ENCODE measurements at regions not wholly inside any gene's neighbourhood (a gene's known extent, or its start where the extent isn't known, plus 50 kb on each side); places are given as distances from the start of the nearest gene placed in this dataset.

GRCh38 chr3:197363553-197364409, 65.4 kb upstream of the DLG1 start:
- TF ChIP-seq CTCF (IDR thresholded peaks at IDR 0.05) (no peak), POLR2AphosphoS5 (IDR thresholded peaks at IDR 0.05) (no peak), EP300 (IDR thresholded peaks at IDR 0.05) (no peak)
